ENCODE measurements at regions not wholly inside any gene's neighbourhood (a gene's known extent, or its start where the extent isn't known, plus 50 kb on each side); places are given as distances from the start of the nearest gene placed in this dataset.

DNA sequence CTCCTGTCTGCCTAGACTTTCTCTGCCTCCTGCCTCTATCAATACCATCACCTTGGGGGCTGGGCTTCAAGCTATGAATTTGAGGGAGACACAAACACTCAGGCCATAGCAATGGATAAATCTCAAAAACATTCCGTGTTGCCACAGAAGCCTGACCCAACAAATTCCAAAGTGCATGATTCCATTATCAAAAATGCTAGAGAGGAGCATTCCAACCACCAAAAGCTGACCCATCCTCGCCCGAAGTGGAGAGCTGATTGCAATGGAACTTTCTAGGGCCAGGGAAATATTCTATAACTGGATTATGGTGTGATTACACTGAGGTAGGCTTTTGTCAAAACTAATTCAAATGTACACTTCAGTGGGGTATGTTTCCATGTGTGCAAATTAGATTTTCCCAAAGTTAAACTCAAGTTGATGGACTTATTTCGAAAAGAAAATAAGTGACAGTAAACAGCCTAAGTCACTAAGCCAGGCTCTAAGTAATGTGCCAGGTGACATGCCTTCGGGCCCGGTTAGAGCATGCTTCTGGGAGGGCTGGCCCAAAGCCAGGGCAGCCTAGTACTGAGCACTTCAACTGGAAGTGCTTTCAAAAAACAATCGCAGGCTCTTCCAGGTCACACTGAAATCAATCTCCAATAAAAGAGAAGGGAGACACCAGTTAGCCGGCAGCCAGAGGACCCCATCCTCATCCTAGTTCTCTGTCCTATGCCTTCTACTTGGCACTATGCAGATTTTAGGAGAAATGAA, 142.3 kb downstream of the TBXT start:
- DNase-seq (ENCODE audit: low spot score in 2 of 2), result no peak
- H3K27ac ChIP-seq, result no peak overlapping the region
- H3K27me3 ChIP-seq, result no peaks in the 10 kb centered on the region
- no peaks in the 10 kb centered on the region for H3K9me3 ChIP-seq
- no peak for TF ChIP-seq EP300 (IDR thresholded peaks at IDR 0.05)
- TF ChIP-seq POLR2AphosphoS5 (IDR thresholded peaks at IDR 0.05), result no peak
- TF ChIP-seq, protein P1, sequence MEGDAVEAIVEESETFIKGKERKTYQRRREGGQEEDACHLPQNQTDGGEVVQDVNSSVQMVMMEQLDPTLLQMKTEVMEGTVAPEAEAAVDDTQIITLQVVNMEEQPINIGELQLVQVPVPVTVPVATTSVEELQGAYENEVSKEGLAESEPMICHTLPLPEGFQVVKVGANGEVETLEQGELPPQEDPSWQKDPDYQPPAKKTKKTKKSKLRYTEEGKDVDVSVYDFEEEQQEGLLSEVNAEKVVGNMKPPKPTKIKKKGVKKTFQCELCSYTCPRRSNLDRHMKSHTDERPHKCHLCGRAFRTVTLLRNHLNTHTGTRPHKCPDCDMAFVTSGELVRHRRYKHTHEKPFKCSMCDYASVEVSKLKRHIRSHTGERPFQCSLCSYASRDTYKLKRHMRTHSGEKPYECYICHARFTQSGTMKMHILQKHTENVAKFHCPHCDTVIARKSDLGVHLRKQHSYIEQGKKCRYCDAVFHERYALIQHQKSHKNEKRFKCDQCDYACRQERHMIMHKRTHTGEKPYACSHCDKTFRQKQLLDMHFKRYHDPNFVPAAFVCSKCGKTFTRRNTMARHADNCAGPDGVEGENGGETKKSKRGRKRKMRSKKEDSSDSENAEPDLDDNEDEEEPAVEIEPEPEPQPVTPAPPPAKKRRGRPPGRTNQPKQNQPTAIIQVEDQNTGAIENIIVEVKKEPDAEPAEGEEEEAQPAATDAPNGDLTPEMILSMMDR (IDR thresholded peaks at IDR 0.05), result no peak
- no peak for TF ChIP-seq POLR2A (IDR thresholded peaks at IDR 0.05)
- no peaks in the 10 kb centered on the region for H3K4me1 ChIP-seq
- no peak overlapping the region for H3K4me3 ChIP-seq
- H3K36me3 ChIP-seq, result no peaks in the 10 kb centered on the region
- WGBS, result 59% methylated on average over 8 of the region's 8 CpGs

DNA sequence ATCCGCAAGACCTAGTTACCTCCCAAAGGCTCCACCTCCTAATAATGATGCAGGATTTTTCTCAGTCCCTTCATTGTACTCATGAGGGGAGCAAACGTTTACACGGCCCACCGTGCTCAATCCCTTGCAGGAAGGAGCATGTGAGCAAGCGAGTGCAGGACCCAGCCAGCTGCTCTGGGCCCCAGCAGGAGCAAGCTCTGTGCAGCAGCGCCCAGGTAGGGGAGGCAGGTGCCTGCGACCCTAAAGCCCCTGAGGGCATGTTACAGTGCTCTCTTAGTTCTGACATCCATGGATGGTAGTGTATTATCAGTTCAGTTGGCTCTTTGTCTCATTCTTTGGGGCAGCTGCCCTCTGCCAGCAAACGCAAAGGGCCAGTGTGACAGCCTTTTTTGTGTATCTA, 143.4 kb downstream of the TBXT start:
- H3K27me3 ChIP-seq, result no peaks in the 10 kb centered on the region
- 83% methylated on average over 8 of the region's 8 CpGs for WGBS
- no peak for DNase-seq (ENCODE audit: low spot score in 2 of 2)
- H3K4me1 ChIP-seq, result no peaks in the 10 kb centered on the region
- H3K9me3 ChIP-seq, result no peaks in the 10 kb centered on the region
- H3K27ac ChIP-seq, result no peak overlapping the region
- TF ChIP-seq POLR2A (IDR thresholded peaks at IDR 0.05) (no peak), EP300 (IDR thresholded peaks at IDR 0.05) (no peak), POLR2AphosphoS5 (IDR thresholded peaks at IDR 0.05) (no peak)
- TF ChIP-seq, protein P1 (IDR thresholded peaks at IDR 0.05), result no peak
- H3K36me3 ChIP-seq, result no peaks in the 10 kb centered on the region
- H3K4me3 ChIP-seq, result no peak overlapping the region

DNA sequence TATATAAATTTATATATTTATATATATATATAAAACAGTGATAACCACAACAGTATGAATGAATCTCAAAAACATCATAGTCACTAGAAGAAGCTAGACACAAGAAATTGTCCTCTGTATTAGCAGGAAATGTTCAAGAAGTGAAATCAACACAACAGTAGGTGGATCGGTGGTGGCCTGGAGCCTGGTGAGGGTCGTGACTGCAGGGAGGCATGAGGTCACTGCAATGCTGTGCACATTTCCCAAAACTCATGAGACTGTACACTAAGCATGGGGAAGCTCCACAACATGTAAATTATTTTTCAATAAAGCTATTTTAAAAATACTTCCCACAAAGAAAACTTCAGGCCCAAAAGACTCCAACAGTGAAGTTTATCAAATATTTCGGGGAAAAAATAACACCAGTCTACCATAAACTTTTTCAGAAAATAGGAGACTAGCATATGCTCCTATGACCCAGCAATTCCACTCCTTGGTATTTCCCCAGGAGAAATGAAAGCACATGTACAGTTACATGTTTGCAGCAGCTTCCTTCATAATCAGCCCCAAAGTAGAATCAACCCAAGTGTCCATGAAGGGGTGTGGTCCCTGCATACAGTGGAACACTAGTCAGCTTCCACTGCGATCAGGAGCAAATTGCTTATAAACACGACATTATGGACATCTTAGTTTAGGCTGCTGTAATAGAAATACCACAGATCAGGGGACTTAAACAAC, 144.2 kb downstream of the TBXT start:
- no peaks in the 10 kb centered on the region for H3K36me3 ChIP-seq
- H3K4me1 ChIP-seq, result no peaks in the 10 kb centered on the region
- TF ChIP-seq, protein P1 (IDR thresholded peaks at IDR 0.05), result no peak
- TF ChIP-seq POLR2A (IDR thresholded peaks at IDR 0.05), result no peak
- no peak for TF ChIP-seq EP300 (IDR thresholded peaks at IDR 0.05)
- no peak for TF ChIP-seq POLR2AphosphoS5 (IDR thresholded peaks at IDR 0.05)
- H3K4me3 ChIP-seq, result no peak overlapping the region
- no peaks in the 10 kb centered on the region for H3K9me3 ChIP-seq
- WGBS, result 87% methylated on average over 5 of the region's 5 CpGs
- no peaks in the 10 kb centered on the region for H3K27me3 ChIP-seq
- DNase-seq (ENCODE audit: low spot score in 2 of 2), result no peak
- H3K27ac ChIP-seq, result no peak overlapping the region

DNA sequence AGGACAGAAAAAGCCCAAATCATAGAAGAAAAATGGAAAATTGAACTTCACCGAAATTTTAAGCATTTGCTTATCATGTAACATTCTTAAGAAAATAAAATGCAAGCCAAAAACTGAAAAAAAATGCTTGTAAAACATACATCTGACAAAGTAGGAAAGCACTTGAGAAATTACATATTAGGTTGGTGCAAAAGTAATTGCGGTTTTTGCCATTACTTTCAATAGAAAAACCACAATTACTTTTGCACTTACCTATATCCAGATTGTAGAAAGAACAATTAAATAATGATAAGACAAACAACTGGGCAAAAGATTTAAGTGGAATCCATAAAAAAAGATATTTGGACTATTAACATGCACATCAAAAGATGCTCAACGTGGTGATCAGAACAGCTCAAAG, 146.2 kb downstream of the TBXT start:
- WGBS, result 83% methylated on average over 3 of the region's 3 CpGs
- DNase-seq (ENCODE audit: low spot score in 2 of 2), result no peak
- Histone ChIP-seq H3K27ac (no peak overlapping the region), H3K4me3 (no peak overlapping the region), H3K36me3 (no peaks in the 10 kb centered on the region), H3K27me3 (no peaks in the 10 kb centered on the region), H3K9me3 (no peaks in the 10 kb centered on the region), H3K4me1 (no peaks in the 10 kb centered on the region)
- TF ChIP-seq, protein P1 (IDR thresholded peaks at IDR 0.05), result no peak
- no peak for TF ChIP-seq POLR2A (IDR thresholded peaks at IDR 0.05)
- no peak for TF ChIP-seq EP300 (IDR thresholded peaks at IDR 0.05)
- no peak for TF ChIP-seq POLR2AphosphoS5 (IDR thresholded peaks at IDR 0.05)

DNA sequence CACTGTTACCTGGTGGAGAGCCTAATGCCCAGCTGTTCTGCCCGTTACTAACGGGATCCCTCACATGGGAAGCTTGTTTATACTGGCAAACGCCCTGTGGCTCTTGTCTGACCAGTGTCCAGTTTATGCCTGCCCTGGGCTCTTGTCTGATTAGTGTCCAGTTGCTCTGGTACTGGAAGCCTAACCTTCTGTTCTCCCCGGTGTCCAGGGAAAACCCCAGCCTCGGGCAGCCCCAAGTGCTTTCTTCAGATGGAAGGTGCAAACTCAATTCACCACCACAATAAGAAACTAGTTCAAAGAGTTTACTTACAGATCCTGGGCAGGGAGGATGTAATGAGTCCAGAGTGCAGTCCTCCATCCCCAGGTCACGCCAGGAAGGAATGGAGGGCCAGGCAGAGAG, 148.4 kb downstream of the TBXT start:
- Histone ChIP-seq H3K27ac (no peak overlapping the region), H3K4me3 (no peak overlapping the region), H3K9me3 (no peaks in the 10 kb centered on the region), H3K36me3 (no peaks in the 10 kb centered on the region), H3K27me3 (no peaks in the 10 kb centered on the region), H3K4me1 (no peaks in the 10 kb centered on the region)
- no peak for DNase-seq (ENCODE audit: low spot score in 2 of 2)
- no peak for TF ChIP-seq POLR2A (IDR thresholded peaks at IDR 0.05)
- 71% methylated on average over 4 of the region's 6 CpGs for WGBS
